ENCODE measurements at regions not wholly inside any gene's neighbourhood (a gene's known extent, or its start where the extent isn't known, plus 50 kb on each side); places are given as distances from the start of the nearest gene placed in this dataset.

DNA sequence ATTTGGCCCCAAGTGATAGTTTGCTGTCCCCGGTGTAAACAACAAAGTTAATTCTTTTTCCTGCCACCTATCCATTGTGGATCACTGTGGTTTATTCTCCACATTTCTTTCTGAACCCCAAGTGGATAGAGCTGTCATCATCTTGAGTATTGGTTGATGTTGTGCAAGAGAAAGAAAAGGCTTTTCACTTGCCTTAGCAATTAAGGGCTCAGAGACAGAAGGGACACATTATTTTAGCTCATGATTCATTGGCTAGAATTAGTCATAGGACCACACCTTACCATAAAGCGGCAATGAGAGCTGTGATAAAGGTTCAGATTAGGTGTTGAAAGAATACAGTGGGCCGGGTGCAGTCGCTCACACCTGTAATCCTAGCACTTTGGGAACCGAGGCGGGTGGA, 442.1 kb upstream of the DCC start:
- Histone ChIP-seq H3K23ac (ENCODE audit: insufficient read length, low read depth, low read length) (no peak overlapping the region), H4K20me1 (ENCODE audit: control insufficient read depth, insufficient read depth, insufficient read length) (no peaks in the 10 kb centered on the region), H2BK5ac (ENCODE audit: insufficient read length, low read length) (no peak overlapping the region), H2BK12ac (ENCODE audit: insufficient read length, low read depth, low read length) (no peak overlapping the region), H3K18ac (ENCODE audit: insufficient read length, low read depth, low read length) (no peak overlapping the region), H3K23me2 (ENCODE audit: insufficient read length, low read depth, low read length, poor library complexity, severe bottlenecking) (no peaks in the 10 kb centered on the region), H4K8ac (replicated peaks; ENCODE audit: insufficient read length, low read depth, low read length) (no peak overlapping the region), H3T11ph (ENCODE audit: low read length) (no peak overlapping the region), H3K9ac (ENCODE audit: extremely low read depth, insufficient read length, low read length) (no peak overlapping the region), H2BK15ac (ENCODE audit: low read depth, low read length) (no peak overlapping the region), H3K14ac (ENCODE audit: insufficient read depth, low read length) (no peak overlapping the region), H3K79me2 (ENCODE audit: insufficient read depth, low read length) (no peaks in the 10 kb centered on the region), H4K91ac (ENCODE audit: insufficient read length, low read depth, low read length) (no peak overlapping the region), H2AFZ (ENCODE audit: low read length) (no peak overlapping the region), H3K27me3 (ENCODE audit: insufficient read depth, low read length) (no peaks in the 10 kb centered on the region), H4K5ac (ENCODE audit: insufficient read length, low read depth, low read length) (no peak overlapping the region), H2BK20ac (ENCODE audit: low read depth, low read length, poor library complexity, severe bottlenecking) (no peak overlapping the region), H3K4ac (ENCODE audit: low read depth, low read length) (no peak overlapping the region), H2BK120ac (ENCODE audit: low read depth, low read length, poor library complexity, severe bottlenecking) (no peak overlapping the region), H3K56ac (ENCODE audit: insufficient read length, low read depth, low read length) (no peak overlapping the region), H3K4me1 (ENCODE audit: insufficient read depth, low read length) (no peaks in the 10 kb centered on the region), H3K4me2 (ENCODE audit: insufficient read depth, insufficient read length, low read length) (no peak overlapping the region), H2AK5ac (ENCODE audit: insufficient read length, low read length) (no peak overlapping the region), H3K27ac (ENCODE audit: insufficient read length, low read depth, low read length) (no peak overlapping the region), H3K9me3 (ENCODE audit: control insufficient read depth, low read depth, low read length) (no peaks in the 10 kb centered on the region), H3K79me1 (ENCODE audit: insufficient read depth, low read depth, low read length, poor library complexity, severe bottlenecking) (no peaks in the 10 kb centered on the region)
- Mint-ChIP-seq H3K27me3 (ENCODE audit: low read depth) (no peaks in the 10 kb centered on the region), H3K27ac (peak overlapping the region in 1 of 3 experiments; percentile 89; a peak in 1 of 7 replicates), H3K9me3 (no peaks in the 10 kb centered on the region), H3K4me1 (no peaks in the 10 kb centered on the region), H3K36me3 (ENCODE audit: insufficient read depth in 1 of 3, low read depth in 3 of 3) (no peaks in the 10 kb centered on the region), H3K4me3 (no peak overlapping the region)
- no CpG with 5 or more reads among the region's 6 CpGs for WGBS (ENCODE audit: extremely low coverage, insufficient read length, low lambda C conversion rate)
- no peak for DNase-seq
- TF ChIP-seq, protein P1, sequence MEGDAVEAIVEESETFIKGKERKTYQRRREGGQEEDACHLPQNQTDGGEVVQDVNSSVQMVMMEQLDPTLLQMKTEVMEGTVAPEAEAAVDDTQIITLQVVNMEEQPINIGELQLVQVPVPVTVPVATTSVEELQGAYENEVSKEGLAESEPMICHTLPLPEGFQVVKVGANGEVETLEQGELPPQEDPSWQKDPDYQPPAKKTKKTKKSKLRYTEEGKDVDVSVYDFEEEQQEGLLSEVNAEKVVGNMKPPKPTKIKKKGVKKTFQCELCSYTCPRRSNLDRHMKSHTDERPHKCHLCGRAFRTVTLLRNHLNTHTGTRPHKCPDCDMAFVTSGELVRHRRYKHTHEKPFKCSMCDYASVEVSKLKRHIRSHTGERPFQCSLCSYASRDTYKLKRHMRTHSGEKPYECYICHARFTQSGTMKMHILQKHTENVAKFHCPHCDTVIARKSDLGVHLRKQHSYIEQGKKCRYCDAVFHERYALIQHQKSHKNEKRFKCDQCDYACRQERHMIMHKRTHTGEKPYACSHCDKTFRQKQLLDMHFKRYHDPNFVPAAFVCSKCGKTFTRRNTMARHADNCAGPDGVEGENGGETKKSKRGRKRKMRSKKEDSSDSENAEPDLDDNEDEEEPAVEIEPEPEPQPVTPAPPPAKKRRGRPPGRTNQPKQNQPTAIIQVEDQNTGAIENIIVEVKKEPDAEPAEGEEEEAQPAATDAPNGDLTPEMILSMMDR (conservative IDR thresholded peaks at IDR 0.05) = no peak
